Stimulated activated CD4-positive, alpha-beta T cell treated with anti-CD3 and anti-CD28 coated beads, Interleukin-15, amount 100 ng/mL, for 24 hours (primary cell): ENCODE measurements at regions not wholly inside any gene's neighbourhood (a gene's known extent, or its start where the extent isn't known, plus 50 kb on each side); places are given as distances from the start of the nearest gene placed in this dataset.
"Not testable (repeated sequence)": the region's sequence is repeated elsewhere in the genome, so short reads cannot be mapped to it uniquely, and the experiment has no call there.

ENCODE experiments used
- DNase-seq: peaks from one replicate; pipeline ENCODE4 v3.0.0-alpha.2; 2020

DNA sequence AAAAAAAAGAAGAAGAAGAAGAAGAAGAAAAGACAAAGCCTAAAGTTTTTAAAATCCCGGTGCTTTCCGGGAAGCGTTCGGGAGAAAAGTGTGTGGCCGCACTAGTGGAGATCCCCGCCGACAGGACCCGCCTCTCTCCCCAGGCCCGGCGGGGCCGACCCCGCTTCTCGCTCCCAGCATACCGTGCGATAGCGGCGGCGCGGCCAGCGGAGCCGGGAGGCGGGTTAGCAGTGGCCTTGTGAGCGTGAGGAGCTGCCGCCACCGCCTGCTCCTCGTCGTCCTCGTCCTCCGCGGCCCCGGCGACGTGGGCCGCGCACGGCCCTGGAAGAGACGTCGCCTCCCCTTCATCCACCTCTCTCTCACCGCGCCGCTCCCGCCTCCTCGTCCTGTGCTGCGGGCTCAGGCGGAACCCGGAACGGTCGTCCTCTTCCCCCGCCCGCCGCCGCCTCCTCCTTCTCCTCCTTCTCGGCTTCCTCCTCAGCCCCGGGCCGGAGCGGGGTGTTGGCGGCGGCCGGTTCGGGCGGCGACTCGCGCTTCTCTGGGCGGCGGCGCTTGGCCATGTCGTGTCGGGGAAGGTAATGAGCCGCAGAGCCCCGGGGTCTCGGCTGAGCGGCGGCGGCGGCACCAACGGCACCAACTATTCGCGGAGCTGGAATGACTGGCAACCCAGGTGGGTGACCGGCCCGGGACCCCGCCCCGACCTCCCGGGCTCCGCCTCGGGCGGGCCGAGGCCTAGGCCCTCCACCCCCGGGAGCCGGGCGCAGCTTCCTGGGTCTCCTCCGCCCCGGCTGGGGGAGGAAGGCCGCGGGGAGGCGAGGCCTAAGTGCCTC is 62.6 kb upstream of the CDR2 start:
- peak; percentile 83 for DNase-seq

DNA sequence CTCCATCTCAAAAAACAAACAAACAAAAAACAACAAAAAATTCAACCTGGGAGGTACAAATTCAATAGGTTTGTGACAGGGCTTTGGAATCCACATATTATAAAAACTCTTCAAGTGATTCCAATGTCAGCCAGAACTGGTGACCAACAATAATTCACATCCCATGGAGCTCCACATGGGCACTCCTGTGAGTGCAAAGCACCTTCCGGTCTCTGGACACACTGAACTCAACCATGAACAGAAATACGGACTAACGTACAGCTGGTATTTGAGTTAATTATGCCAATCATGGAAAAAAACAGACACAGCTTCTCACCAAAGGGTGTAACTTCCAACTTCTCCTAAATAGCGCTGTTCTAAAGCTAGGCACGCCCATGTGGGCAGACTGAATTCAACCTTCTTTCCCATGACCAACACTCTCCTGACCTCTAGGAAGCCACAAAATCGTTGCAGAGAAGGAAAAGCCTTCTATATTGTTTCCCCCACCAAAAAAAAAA is 62.0 kb upstream of the CDR2 start:
- not testable (repeated sequence) for DNase-seq

DNA sequence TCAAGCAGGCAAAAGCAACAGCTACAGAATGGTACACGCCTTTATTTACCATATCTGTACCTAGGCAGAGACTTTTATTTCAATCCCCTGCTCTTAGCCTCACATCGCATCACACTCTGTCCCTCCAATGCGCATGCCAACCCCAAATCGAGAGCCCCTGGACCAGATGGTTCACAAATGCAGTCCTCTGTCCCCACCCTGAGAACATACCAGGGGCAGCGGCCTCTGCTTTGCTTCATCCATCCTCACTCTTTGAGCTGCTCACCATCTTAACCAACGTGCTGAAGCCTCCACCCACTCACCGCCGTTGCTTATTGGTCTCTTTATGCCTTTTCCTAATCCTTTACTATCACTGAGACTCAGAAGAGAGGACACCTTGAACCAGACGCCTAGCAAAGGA is 56.9 kb upstream of the CDR2 start:
- DNase-seq, result not testable (repeated sequence)

DNA sequence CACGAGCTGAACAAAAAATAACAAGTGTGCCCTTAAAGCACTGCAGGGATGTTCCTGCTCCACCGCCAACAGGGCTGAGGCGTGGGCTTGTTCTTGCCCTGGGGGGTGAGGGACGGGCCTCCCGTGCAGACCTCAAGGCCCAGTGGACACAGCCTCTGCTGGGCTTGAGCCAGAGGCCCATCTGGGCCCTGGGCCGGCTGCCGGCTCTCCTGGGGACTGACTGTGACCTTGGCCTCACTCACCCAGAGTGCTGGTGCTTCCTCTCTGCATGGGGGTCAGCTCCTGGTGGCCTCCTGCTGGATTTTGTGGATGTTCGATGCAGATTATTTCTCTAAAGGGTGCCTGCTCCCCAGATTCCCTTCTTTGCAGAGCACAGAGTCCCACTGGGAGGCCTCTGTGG is 54.2 kb upstream of the CDR2 start:
- no peak for DNase-seq

DNA sequence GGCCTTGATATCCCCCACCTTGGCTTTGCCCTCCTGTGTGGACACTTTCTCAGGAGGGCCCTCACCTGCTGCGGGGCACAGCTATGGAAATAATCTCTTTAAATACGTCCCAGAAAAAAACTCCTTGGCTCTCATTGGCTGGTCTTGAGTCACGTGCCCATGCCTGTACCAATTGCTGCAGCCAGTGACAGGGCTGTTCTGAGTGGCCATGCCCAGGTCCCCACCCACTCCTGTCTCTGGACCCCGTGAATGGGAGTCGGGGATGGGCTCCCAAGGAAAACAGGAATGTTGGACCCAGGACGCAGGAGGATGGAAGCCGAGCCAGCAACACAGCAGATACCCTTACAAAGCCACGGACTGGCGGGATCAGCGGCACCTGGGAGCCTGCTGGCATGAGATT is 53.1 kb upstream of the CDR2 start:
- DNase-seq, result no peak

DNA sequence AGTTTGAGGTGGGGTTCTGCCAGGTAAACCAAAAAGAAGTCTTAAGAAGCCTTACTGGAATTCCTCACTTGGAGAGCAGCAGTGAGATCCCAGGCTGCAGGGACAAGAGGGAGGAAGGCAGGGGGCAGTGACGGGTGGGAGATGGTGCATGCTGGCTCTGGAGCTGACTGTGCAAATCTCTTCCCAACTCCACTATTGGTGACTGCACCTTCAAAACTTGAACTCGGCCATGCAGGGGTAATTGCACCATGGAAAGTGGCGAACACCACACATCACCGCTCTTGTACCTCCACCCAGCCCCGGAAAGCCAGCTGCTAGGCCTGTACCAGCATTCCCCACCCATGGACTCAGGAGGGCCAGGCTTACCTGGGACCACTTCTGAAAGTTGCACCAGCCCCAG is 51.4 kb upstream of the CDR2 start:
- no peak for DNase-seq

DNA sequence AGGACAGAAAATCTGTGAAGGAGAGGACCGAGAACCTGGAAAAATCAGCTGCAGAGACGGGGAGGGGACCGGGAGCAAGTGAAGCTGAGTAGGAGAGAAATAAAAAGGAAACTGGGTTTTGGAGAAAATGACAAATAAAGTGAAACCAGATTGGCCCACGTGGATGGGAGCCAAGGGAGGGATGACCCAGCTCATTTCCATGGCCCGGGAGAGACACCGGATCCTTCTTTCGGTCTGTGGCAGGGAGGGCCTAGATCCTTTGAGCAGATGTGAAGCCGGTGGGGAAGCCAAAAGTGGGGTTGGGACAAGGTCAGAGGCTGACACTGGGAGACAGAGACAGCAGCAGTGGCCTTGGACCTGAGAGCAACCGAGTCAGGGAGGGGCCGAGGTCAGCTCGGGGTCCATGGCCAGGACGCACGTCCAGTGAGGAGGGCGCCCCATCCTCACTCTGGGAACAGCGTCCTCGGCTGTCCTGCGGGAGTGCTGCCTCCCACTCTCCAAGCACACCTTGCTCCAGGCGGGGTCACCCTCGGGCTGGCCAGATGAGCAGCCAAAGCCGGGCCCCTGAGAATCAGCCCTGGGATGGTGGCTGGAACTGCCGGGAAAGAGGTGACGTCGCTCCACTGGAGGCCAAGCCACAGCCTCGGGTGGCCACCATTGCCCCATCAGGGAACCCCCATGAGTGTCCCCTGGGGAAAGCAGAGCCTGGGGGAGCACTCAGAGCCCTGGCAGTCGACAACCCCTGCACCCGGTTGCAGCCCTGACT is 50.8 kb upstream of the CDR2 start:
- DNase-seq, result no peak

DNA sequence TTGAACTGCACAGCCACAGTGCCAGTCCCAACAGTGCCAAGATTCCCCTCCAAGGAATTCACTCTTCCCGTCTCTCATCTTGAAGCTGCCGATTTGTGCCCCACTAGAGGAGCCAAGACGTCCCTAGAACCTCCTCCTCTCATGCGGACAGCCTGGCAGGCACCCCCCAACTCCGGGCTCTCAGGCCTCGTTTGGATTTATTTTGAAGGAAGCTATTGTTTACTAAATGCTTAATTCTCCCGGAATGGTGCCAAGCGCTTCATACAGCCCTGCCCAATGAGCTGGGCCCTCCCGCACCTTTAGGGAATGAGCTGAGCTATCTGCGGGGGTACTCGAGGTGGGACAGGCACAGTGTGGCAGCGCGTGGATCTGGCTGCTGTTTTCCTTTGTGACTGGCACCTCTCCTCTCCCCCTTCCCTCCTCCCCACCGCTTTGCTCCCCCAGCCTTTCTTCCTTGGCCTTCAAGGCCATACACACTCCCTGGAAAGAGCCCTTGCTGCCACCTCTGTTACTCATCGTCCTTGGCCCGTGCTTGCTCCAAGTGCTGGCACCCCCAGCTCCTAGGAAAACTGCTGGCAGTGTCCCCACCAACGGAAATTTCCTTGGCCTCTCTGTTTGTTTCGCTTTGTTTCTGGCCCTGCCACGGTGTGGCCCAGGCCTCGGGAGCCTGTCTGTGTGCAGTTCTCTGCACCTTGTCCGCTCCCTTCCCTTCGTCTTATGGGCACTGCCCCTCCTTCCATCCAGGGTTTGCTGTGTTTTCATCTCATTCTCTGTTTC is 49.9 kb upstream of the CDR2 start:
- DNase-seq, result no peak
